ENCODE measurements at regions not wholly inside any gene's neighbourhood (a gene's known extent, or its start where the extent isn't known, plus 50 kb on each side); places are given as distances from the start of the nearest gene placed in this dataset.

DNA sequence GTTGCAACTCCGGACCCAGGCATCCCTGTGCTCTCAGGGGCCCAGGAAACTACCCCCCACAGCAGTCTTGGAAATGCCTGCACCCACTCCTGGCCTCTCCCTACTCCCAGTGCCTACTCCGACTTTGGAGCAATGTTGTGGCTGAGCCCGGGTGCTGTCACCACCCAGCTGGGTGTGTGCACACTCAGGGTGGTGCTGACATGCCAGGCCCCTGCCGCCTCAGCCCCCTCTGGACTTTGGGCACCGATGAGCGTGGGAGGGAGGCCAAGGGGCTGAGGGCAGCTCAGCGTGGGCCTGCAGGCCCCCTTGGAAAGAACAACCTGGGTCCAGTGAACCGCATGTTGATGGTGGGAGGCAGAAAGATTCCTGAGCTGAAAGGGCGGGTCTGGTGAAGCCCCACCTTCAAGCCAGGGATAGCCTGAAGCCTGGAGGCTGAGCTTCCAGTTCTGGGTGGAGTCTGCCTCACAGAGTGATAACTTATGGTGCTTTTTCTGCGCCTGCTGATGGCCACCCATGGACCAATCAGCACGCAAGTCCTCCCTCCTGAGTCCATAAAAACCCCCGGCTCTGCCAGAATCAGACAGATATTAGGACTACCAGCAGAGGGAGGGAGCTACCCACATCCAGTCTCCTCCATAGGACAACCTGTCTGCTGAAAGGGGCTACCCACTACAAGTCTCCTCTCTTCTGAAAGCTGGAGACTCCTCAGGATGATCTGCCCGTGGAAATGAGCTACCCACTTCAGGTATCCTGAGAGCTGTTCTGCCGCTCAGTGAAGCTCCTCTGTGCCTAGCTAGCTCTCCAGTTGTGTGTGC is 380.4 kb upstream of the SORCS1 start:
- Histone ChIP-seq H3K4me1 (ENCODE audit: control insufficient read depth in 1 of 2, insufficient read depth in 2 of 2, low read length in 2 of 2) (no peaks in the 10 kb centered on the region), H3K9ac (ENCODE audit: low read length) (no peak overlapping the region), H3K4me2 (ENCODE audit: low read length) (no peak overlapping the region), H3K27me3 (ENCODE audit: insufficient read depth, low read length) (no peaks in the 10 kb centered on the region), H4K20me1 (ENCODE audit: insufficient read depth) (no peaks in the 10 kb centered on the region), H2AFZ (ENCODE audit: low read depth, low read length, poor library complexity, severe bottlenecking) (no peak overlapping the region), H3K9me3 (ENCODE audit: control insufficient read depth in 1 of 2, insufficient read depth in 1 of 2, low read depth in 1 of 2, low read length in 2 of 2) (peaks cover 39 to 47% of the 10 kb centered on the region in 2 experiments; a peak in 3 of 4 replicates), H3K9me2 (ENCODE audit: insufficient read depth) (no peaks in the 10 kb centered on the region), H3K27ac (ENCODE audit: low read depth, low read length) (no peak overlapping the region), H3K36me3 (ENCODE audit: control insufficient read depth in 1 of 2, insufficient read depth in 2 of 2, low read length in 2 of 2) (no peaks in the 10 kb centered on the region), H3K79me2 (ENCODE audit: insufficient read depth, low read length) (no peaks in the 10 kb centered on the region), H3K4me3 (replicated peaks in 1 of 2; ENCODE audit: low read depth in 1 of 2, low read length in 2 of 2) (no peak overlapping the region)
- CTCF ChIA-PET, result no interaction called here
- intact Hi-C loops (cut with micrococcal nuclease), result no loop called here
- no TSS peak for BruUV-seq (replicated peaks)
- DNase-seq (ENCODE audit: low read depth, low spot score) (no peak), ATAC-seq (no peak)
- POLR2A ChIA-PET, result no interaction called here
- TF ChIP-seq SIN3A (IDR thresholded peaks at IDR 0.05; ENCODE audit: low read depth), result no peak
- TF ChIP-seq, protein P1, sequence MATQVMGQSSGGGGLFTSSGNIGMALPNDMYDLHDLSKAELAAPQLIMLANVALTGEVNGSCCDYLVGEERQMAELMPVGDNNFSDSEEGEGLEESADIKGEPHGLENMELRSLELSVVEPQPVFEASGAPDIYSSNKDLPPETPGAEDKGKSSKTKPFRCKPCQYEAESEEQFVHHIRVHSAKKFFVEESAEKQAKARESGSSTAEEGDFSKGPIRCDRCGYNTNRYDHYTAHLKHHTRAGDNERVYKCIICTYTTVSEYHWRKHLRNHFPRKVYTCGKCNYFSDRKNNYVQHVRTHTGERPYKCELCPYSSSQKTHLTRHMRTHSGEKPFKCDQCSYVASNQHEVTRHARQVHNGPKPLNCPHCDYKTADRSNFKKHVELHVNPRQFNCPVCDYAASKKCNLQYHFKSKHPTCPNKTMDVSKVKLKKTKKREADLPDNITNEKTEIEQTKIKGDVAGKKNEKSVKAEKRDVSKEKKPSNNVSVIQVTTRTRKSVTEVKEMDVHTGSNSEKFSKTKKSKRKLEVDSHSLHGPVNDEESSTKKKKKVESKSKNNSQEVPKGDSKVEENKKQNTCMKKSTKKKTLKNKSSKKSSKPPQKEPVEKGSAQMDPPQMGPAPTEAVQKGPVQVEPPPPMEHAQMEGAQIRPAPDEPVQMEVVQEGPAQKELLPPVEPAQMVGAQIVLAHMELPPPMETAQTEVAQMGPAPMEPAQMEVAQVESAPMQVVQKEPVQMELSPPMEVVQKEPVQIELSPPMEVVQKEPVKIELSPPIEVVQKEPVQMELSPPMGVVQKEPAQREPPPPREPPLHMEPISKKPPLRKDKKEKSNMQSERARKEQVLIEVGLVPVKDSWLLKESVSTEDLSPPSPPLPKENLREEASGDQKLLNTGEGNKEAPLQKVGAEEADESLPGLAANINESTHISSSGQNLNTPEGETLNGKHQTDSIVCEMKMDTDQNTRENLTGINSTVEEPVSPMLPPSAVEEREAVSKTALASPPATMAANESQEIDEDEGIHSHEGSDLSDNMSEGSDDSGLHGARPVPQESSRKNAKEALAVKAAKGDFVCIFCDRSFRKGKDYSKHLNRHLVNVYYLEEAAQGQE (IDR thresholded peaks at IDR 0.05; ENCODE audit: low read depth), result no peak
- no peak for TF ChIP-seq ZFX (IDR thresholded peaks at IDR 0.05)
- no peak for TF ChIP-seq EZH2phosphoT487 (IDR thresholded peaks at IDR 0.05; ENCODE audit: borderline replicate concordance)
- no peak for TF ChIP-seq EZH2 (IDR thresholded peaks at IDR 0.05)
- no peak for TF ChIP-seq CBX3 (IDR thresholded peaks at IDR 0.05; ENCODE audit: low read depth)
- TF ChIP-seq SP1 (IDR thresholded peaks at IDR 0.05; ENCODE audit: low read depth), result no peak
- RAD21 ChIA-PET (ENCODE audit: low non-redundant PET in 1 of 2, low total read pairs in 2 of 2, uncharacterized antibody in 2 of 2, unreplicated experiment in 2 of 2), result no interaction called here

All from HCT116 (cell line).